ENCODE measurements at regions not wholly inside any gene's neighbourhood (a gene's known extent, or its start where the extent isn't known, plus 50 kb on each side); places are given as distances from the start of the nearest gene placed in this dataset.

DNA sequence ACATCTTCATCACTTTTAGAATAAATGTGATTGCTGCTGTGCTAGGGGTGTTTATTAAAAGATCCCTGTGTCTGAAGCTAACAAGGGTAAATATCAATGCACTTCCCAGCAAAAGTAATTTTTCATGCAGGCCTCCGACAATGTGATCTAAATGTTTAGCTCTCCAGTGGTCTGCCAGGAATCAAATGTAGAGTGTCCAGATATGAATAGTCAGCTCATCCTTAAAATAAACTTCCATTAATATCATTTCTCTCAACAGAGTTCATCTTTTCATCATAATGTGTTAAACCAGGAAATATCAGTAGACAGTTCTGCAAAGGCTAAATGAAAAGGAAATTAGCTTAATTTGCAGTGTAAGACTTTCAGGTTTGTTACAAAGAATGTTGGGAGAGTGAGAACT is 102.2 kb upstream of the EGFL6 start:
- Mint-ChIP-seq H3K4me3 (ENCODE audit: low read depth) (no peak overlapping the region), H3K27ac (no peak overlapping the region), H3K27me3 (no peaks in the 10 kb centered on the region), H3K36me3 (ENCODE audit: insufficient read depth) (peaks cover 1% of the 10 kb centered on the region), H3K4me1 (ENCODE audit: low read depth) (no peaks in the 10 kb centered on the region), H3K9me3 (ENCODE audit: low read depth) (peaks cover 34% of the 10 kb centered on the region)
- TF ChIP-seq, protein P1, sequence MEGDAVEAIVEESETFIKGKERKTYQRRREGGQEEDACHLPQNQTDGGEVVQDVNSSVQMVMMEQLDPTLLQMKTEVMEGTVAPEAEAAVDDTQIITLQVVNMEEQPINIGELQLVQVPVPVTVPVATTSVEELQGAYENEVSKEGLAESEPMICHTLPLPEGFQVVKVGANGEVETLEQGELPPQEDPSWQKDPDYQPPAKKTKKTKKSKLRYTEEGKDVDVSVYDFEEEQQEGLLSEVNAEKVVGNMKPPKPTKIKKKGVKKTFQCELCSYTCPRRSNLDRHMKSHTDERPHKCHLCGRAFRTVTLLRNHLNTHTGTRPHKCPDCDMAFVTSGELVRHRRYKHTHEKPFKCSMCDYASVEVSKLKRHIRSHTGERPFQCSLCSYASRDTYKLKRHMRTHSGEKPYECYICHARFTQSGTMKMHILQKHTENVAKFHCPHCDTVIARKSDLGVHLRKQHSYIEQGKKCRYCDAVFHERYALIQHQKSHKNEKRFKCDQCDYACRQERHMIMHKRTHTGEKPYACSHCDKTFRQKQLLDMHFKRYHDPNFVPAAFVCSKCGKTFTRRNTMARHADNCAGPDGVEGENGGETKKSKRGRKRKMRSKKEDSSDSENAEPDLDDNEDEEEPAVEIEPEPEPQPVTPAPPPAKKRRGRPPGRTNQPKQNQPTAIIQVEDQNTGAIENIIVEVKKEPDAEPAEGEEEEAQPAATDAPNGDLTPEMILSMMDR (IDR thresholded peaks at IDR 0.05; ENCODE audit: unreplicated experiment), result no peak
- DNase-seq (ENCODE audit: low spot score, unreplicated experiment), result no peak

DNA sequence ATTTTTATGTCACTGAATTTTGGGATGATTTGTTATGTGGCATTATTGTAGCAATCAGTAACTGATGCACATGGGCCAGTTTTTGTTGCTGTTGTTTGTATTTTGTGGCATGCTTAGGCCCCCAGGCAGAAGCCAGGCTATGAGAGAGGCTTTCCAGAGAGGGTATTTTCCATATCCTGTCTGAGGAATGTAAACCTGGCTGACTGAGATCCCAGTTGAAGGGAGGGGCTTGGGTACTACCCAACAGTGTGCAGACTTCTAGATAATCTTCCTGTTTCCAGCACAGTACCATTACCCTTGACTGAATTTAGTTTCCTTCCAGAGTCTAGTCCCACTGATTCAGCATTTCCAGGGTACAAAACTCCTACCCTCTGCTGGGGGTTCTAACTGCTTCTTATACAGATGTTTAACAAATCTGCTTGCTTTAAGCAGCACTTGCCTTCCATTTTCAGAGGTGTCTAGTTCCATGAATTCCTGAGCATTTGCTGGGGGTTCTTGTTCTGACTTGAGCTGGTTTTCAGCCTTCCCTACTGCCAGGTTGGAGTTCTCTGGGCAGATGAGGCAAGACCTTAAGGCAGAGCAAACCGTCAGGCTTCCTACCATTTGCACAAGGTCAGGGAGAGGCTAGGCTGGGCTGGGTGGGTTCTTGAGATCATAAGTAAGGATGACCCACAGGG is 104.7 kb upstream of the EGFL6 start:
- Mint-ChIP-seq H3K4me1 (ENCODE audit: low read depth) (no peaks in the 10 kb centered on the region), H3K9me3 (ENCODE audit: low read depth) (peaks cover 34% of the 10 kb centered on the region), H3K36me3 (ENCODE audit: insufficient read depth) (peaks cover 1% of the 10 kb centered on the region), H3K27me3 (no peaks in the 10 kb centered on the region), H3K27ac (no peak overlapping the region), H3K4me3 (ENCODE audit: low read depth) (no peak overlapping the region)
- TF ChIP-seq, protein P1 (IDR thresholded peaks at IDR 0.05; ENCODE audit: unreplicated experiment), result no peak
- no peak for DNase-seq (ENCODE audit: low spot score, unreplicated experiment)

DNA sequence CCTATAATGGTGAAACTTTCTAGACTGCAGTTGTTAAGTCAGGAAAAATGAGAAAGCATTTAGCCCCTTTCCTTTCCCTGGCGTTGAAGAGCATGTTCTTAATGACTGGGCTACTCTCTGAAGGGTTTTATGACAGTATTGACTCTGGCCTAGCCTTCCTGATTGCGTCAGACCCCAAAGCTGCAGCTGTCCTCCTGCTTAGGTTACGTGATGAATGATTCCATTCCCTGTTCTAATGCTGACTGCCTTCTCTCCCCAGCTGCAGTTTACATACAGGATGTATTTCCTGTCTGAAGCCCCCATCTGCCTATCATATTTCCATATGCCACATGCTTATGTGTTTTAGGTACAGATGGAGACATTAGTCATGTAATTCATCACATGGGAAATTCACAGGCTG is 105.8 kb upstream of the EGFL6 start:
- peaks cover 1% of the 10 kb centered on the region for H3K36me3 Mint-ChIP-seq (ENCODE audit: insufficient read depth)
- TF ChIP-seq, protein P1 (IDR thresholded peaks at IDR 0.05; ENCODE audit: unreplicated experiment), result no peak
- DNase-seq (ENCODE audit: low spot score, unreplicated experiment), result no peak
- H3K27me3 Mint-ChIP-seq, result no peaks in the 10 kb centered on the region
- H3K27ac Mint-ChIP-seq, result no peak overlapping the region
- no peaks in the 10 kb centered on the region for H3K4me1 Mint-ChIP-seq (ENCODE audit: low read depth)
- H3K9me3 Mint-ChIP-seq (ENCODE audit: low read depth), result peaks cover 34% of the 10 kb centered on the region
- H3K4me3 Mint-ChIP-seq (ENCODE audit: low read depth), result no peak overlapping the region

DNA sequence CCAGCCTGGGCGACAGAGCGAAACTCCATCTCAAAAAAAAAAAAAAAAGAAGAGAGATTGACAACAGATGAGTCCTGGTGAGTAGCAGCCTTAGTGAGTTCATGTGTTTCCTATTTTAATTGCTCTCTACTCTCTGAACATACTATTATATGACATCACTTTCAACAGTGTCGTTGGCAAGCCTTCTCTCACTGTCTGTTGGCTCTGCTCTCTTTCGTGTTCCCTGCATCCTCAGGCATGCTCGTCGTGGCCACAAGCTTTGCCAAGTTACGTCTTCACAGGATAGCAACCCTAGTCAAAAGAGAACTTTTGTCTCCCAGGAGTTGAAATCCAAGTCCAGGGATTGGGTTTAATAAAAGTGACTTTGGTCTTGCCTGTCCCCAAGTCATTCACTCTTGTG is 117.1 kb upstream of the EGFL6 start:
- no peaks in the 10 kb centered on the region for H3K36me3 Mint-ChIP-seq (ENCODE audit: insufficient read depth)
- peak overlapping the region; percentile 20 for H3K27ac Mint-ChIP-seq
- H3K4me3 Mint-ChIP-seq (ENCODE audit: low read depth), result no peak overlapping the region

DNA sequence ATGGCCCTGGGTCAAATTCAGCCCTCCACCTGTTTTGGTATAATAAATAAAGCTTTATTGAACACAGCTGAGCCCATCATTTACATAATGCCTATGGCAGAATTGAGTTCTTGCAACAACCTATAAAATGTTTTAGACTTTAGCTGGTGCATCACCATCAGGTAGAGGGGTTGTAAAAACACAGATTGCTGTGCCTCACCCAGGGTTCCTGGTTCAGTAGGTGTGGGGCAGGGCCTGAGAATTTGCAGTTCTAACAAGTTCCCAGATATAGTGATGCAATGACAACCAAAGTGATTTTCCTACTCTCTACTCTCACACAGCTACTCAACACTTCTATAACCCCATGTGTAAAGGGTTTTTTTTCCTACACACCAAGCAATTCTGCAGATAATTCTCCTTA is 120.0 kb upstream of the EGFL6 start:
- Mint-ChIP-seq H3K9me3 (ENCODE audit: low read depth) (peaks cover 21% of the 10 kb centered on the region), H3K4me3 (ENCODE audit: low read depth) (no peak overlapping the region), H3K36me3 (ENCODE audit: insufficient read depth) (no peaks in the 10 kb centered on the region), H3K27ac (no peak overlapping the region), H3K27me3 (no peaks in the 10 kb centered on the region), H3K4me1 (ENCODE audit: low read depth) (no peaks in the 10 kb centered on the region)
- no peak for DNase-seq (ENCODE audit: low spot score, unreplicated experiment)
- TF ChIP-seq, protein P1 (IDR thresholded peaks at IDR 0.05; ENCODE audit: unreplicated experiment), result no peak

More for the DNA sequence above, 117.1 kb upstream of the EGFL6 start:
- TF ChIP-seq, protein P1 (IDR thresholded peaks at IDR 0.05; ENCODE audit: unreplicated experiment), result no peak
- DNase-seq (ENCODE audit: low spot score, unreplicated experiment), result no peak
- Mint-ChIP-seq H3K27me3 (no peaks in the 10 kb centered on the region), H3K9me3 (ENCODE audit: low read depth) (peaks cover 23% of the 10 kb centered on the region), H3K4me1 (ENCODE audit: low read depth) (no peaks in the 10 kb centered on the region)
